Left cardiac atrium (tissue), 4 donors: ENCODE measurements at regions not wholly inside any gene's neighbourhood (a gene's known extent, or its start where the extent isn't known, plus 50 kb on each side); places are given as distances from the start of the nearest gene placed in this dataset.
A peak's percentile ranks its signal among the peaks of the same experiment; 100 is the strongest.
"Not testable (repeated sequence)": the region's sequence is repeated elsewhere in the genome, so short reads cannot be mapped to it uniquely, and the experiment has no call there.

Source experiments
- ATAC-seq, 2 donors: fragments of 200-7000 bp; cut with Tn5 transposase; one replicate each; pipeline ENCODE4 v1.9.1; 2020; ENCODE audit warnings: mild to moderate bottlenecking in 2 of 2, moderate library complexity in 2 of 2
- DNase-seq: peaks from one replicate; pipeline ENCODE4 v3.0.0-alpha.2; 2020
- intact Hi-C, 2 donors: fragments of 100-400 bp; cut with DNase I; formaldehyde crosslinking; loops; one replicate each; pipeline versions ENCODE4 v1.14.1 to v1.15.1; 2022 to 2023
- donor health status: DM: no; HTN: yes; CAD: no.
- donor health status: DM: no; HTN: yes; CAD: no; lungs with severe emphysema.
- donor health status: DM: yes; HTN: yes; CAD: no.
- donor health status: Dilated cardiomyopathy.

DNA sequence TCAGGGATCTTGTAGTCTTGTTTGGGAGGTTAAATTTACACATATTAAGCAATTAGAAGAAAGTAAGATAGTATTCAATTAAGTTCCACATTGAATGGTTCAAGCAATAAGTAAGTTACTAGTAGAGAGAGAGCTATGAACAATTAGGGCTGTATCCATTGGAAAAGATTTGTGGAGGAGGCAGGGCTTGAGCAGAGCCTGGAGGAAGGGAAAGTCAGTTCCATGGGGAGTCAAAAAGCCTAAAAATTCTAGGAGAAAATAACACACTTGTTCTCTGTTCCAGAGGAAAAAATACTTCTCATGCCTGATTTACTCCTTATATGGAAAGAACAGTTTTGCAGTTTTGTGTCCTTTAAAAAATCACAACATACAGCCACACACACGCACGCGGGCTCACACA, 730.0 kb downstream of the PRIM2 start:
- ATAC-seq, DNase-seq, intact Hi-C loops: not testable (repeated sequence)

DNA sequence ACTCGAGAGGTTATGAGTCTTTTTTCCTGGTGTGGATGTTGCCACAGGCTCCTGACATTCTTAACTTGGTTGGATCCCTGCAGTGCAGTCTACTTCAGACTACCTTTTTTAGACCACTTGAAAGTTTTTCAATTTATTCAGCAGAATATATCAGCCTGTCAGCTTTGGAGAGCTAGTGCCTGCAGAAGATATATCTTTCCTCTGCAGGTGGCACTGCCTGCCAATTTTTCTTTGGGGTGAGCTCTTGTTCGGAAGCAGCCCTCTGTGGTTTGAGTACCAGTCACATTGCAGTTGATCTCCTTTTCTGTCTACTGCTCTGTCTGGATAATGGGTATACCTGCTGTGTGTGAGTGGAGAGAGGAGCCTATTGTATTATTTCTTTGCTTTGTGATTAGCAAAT, 730.4 kb downstream of the PRIM2 start:
- DNase-seq, intact Hi-C loops: not testable (repeated sequence)
- ATAC-seq = peak in 1 of 2 donors; percentile 22

DNA sequence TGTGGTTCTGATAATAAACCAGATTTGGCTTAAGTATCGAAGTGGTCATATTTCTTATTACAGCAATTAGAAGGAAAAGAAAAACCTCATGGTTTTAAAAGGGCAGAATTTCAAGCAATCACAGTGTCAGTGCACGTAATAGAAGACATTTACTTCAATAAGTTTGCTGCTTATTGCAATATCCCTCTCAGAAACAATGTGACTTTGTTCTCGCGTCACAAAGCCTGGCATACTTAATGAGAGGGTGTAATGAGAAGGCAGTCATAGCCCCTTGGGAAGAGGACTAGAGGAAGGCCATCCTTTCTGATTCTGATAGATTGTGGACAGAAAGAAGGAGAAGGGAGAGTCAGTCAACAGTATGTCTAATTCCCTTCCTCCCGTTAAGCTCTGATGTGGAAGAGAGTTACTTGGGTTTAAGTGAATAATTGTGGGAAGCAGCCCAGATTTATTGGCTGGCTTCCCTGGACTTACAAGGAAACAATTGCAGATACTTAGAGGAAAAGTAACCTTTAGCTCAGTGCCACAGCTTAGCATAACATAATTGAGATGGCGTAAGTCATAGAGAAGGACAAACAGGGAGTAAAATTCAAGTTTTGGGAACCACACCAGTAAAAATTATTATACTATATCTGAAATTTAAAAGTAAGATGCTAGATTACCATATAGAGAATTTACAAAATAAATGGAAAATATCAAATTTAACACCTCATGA, 738.2 kb downstream of the PRIM2 start:
- peak in 1 of 2 donors; percentile 65 for ATAC-seq
- intact Hi-C loops, DNase-seq: not testable (repeated sequence)

DNA sequence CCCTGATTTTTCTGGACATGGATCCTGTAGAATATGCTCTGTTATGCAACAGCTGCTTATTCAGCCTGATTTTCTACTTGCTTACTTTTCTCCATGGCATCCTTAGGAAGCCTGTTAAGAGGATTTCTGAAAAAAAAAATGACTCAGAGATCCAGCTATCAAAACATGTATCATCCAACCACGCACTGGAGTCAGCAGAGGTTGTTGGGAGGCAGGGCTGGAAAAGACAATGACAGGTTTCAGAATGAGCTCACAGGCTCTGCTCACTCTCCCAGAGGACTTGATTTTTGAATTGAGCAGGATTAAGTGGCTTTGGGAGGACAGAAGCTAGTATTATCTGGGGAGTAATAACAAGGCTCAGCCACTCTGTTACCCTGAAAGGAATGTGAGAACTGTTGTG, 742.3 kb downstream of the PRIM2 start:
- ATAC-seq = peak in 1 of 2 donors; percentile 96
- intact Hi-C loops, DNase-seq: not testable (repeated sequence)

DNA sequence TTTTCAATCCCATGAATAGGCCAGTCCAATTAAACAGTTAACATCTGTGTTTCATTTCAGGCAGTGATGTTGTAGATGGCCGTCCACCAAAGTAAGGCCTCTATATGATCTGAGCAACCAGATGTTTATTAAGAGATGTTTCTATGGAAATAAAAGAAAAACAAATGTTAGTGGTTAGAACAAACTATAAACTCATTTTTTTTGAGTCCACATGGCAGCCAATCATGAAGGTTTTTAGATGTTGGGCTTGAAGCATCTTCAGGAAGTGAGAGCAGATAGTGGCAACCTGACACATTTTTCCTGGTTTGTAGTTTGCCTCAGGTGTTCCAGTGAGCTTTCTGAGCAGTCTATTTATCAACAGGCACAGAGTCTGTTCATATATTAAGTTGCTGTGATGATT, 746.1 kb downstream of the PRIM2 start:
- intact Hi-C loops, ATAC-seq, DNase-seq: not testable (repeated sequence)

DNA sequence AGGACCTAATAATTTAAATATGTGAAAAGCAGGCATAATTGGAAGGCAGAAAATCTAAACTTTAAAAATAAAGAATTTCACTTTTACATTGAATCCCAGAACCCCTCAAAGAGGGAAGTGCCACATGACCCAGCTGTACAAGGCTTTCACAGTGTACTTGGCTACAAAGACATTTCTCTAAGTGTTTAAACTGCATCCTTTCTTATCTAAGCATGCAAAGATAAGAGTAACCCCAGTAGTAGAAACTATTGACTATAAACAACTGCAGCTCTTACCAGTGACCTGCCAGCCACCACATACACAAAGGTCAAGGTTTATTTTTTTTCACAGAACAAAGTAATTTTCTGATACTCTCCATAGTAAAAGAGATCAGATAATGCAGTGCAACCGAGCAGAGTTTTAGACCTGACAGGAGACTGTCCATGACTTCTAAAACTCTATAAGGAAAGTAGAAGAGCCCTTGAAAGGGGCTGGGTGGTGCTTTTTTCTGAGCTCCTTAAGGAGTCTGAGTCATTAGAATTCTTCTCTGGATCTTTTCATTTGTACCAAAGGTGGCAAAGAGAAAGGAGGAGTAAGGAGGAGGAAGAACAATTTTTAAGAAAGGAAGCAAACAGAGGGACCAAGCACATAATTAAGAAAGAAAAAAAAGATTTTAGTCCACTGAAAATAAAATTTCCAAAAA, 750.6 kb downstream of the PRIM2 start:
- ATAC-seq, intact Hi-C loops, DNase-seq: not testable (repeated sequence)

DNA sequence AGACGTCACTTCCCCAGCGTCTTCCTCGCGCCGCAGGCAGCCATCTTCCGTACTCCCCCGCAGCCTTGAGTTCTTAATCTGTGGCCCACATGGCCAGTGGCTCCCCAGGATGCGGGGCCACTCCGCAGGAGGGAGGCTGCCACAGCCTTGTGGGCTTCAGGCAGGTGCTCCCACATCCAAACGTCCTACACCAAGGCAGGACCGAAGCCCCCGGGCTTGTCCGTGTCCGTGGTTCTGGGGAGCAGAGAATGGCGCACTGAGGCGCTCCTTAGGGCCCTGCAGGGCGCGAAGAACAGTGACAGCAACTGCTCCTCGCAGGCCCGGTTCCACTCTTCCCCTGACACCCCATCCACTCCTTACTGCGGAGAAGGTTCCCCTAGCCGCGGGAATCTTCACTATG, 755.8 kb downstream of the PRIM2 start:
- no peak for DNase-seq
- ATAC-seq = no peak
- intact Hi-C loops = no loop called here

DNA sequence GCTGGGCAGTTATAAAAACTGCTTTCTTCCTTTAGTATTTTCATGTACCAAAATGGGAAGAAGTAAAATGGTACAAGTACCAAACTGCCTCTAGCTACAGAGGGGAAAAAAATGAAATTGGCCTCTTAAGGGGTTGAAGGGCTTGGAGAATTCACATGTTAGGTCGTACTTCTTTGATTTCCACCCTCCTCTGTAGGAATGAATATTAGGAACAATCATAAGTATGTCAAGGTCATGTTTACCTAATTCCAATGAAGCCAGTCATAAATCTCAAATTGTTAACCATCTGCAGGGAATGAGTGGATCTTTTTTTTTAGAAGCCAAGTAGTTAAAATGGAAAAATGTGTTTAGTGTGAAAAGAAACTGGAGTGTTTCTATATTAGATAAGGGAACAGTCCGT, 772.6 kb downstream of the PRIM2 start:
- DNase-seq, ATAC-seq, intact Hi-C loops: not testable (repeated sequence)

DNA sequence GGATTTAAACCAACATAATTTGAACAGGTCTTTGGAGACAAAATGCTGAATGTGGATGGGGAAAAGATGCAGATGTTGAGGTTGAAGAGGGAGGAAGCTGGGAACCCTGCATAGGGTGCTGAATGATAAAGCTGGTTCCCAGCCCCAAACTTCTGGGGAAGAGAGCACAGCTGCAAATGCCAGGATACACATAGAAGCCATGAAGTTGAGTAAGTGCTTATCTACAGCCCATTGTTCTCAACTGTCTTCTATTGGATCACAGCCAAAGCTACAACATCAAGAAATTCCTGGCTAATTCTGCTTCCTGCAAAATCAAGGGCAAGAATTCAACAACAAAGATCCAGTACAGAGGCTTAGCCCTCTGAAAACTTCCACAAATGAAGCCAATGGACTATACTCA, 779.8 kb downstream of the PRIM2 start:
- intact Hi-C loops, DNase-seq, ATAC-seq: not testable (repeated sequence)

DNA sequence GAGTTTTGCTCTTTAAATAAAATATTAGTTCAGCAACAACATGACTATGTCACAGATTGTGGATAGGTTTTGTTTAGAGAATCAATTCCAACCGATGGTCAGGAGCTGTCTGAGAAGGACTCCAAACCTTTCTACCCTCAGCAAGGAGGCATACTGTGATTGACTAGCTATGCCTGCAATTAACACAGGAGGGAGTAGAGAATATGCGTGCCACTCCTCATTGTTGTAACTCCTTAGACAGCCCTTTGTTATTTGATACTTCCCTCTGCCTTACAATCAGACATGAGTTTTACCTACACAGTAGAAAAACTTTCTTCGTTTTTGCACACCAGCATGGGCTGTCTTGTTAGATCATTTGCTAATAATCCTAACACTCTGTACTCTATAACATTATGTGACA, 796.5 kb downstream of the PRIM2 start:
- intact Hi-C loops = no loop called here
- DNase-seq (no peak), ATAC-seq (no peak)

DNA sequence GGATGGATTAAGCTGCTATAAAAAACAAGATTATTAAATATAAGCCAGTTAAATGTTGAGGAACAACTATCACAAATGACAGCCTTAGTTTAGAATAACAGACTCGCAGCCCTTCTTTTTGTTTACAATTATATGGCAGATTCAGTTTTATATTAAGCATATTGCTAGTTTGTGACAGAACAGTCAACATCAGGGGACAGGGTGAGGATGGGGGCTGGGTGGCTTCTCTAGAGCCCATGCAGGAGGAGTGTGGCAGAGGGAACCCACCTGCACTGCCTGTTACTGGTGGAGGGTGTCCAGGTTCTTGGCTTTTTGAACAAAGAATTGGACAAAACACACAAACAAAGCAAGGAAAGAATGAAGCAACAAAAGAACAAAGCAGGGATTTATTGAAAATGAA, 799.7 kb downstream of the PRIM2 start:
- DNase-seq, ATAC-seq, intact Hi-C loops: not testable (repeated sequence)

DNA sequence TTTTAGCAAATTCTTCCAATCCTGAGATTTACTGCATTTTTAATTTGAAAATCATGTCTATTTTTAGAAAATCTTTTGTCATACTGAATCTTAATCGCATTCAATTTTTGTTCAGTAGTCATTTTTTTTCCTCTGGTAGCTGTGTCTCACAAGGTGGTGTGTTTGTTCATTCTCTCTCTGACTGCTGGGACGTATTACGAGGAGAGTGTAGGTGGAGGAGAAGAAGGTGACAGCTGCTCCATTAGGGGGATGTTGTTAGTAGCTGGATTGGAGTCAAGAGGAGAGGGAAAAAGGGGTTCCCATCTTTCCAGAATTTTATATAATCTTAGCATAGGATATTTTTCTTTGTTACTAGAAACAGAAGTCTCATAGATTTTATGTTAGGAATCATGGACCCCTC, 804.2 kb downstream of the PRIM2 start:
- intact Hi-C loops, DNase-seq, ATAC-seq: not testable (repeated sequence)

DNA sequence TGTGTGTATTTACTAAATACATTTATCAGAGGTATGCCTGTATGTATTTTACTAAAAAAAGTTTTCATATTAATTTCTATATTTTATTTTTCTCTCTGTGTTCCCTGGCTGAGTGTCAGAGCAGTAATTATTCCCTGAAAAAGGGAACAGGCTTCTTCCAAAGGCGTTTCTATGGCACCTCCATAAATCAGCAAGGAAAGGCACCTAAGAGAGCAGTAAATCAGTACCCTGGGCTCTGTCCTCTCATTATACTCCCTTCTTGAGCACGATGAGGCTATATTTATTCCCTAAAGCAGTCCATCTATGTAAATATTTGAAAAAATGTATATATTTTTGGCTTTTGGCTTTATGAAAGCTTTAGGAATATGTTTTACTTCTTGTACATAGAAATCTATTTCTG, 806.3 kb downstream of the PRIM2 start:
- DNase-seq, intact Hi-C loops, ATAC-seq: not testable (repeated sequence)

DNA sequence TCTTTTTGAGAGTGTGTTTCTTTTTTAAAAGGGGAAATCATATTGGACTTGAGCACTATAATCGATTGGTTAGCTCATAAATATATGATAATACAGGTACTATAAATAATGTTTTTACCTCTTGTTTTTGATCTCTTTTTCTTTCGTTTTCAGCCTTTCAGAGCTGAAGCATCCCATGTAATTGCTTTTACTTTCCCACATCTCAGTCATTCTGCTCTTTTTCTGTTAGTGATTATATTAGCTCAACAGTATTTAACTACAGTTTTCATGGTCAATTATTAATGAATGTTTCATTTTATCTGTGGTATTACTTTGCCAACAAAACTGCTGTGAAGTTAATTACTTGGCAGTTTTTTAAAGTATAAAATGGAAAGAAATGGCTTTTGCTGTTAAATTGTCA, 811.1 kb downstream of the PRIM2 start:
- DNase-seq, intact Hi-C loops, ATAC-seq: not testable (repeated sequence)

DNA sequence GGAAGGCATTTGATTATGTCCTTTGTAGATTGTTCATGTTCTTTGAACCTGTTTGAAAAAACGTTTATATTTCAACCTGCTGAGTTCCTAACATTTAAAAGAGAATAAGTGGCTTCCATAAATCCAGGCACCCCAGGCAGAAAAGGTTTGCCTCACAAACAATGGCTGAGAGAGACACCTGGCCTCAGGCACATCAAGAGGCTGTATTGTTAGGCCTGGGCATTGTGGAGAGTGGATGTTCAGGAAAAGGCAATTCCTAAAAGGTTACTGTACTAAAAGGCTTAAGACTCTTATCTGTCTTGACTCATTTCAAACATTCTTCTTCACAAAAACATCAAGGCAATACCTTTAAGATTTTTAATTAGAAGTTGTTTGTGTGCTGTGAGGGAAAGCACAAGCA, 811.7 kb downstream of the PRIM2 start:
- DNase-seq, ATAC-seq, intact Hi-C loops: not testable (repeated sequence)

DNA sequence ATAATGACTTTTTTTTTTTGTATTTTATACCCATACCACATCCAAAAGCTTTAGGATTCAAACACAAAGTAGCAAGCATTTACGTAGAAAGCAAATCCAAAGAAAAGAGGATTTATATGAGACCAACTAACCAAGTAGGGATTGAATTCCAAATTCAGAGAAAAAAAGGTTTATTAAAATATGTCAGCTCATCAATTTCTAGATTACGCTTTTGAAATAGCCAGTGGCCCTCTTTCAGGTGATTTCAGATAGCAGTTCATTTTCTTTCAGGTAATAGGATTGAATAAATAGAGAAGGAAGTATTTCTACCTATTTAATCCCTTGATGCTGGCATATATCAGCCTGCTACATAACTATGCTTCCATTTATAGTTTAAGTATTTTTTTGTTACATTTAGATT, 822.3 kb downstream of the PRIM2 start:
- ATAC-seq, DNase-seq, intact Hi-C loops: not testable (repeated sequence)

DNA sequence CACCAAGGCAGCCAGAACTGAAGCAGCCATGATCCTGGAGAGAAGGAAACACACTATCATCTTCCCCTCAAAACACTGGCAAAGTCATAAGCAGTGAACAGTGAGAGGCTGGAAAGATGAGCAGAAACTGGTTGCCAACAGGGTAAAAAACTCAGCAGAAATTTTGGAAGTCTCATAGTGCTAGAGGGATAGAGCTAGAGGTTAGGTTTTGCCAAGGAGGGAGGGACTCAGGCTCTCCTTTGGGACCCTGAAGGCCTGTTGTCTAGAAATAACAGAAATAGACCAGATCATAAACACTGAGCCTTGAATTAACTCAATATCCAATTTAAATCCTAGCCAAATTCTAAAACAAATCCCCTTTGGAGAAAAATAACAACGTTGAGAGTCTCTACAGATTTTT, 853.6 kb downstream of the PRIM2 start:
- intact Hi-C loops, DNase-seq: not testable (repeated sequence)
- ATAC-seq = peak in 1 of 2 donors; percentile 27

DNA sequence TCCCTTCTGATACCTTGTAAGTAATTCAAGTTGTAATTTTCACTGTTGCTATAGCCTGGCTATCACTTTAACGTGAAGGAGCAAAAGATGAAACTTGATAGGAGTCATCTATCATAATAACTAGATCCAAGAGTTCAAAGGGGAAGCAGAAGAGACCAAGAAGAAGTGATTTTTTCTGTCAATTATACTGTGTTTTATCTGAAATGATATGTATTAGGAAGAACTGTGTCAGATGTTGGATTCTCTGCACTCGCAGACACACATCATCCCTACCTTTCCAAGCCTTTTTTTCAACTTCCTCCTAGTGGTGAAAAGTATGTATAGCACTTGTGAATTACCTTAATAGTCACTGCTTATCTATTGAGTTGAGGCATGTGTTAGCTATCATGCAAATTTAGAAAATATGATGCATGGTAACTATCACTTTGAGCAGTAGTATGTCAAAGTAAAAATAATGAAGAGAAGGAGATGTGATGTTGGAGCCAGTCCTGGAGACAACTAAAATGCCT, 864.2 kb downstream of the PRIM2 start:
- ATAC-seq, intact Hi-C loops, DNase-seq: not testable (repeated sequence)

DNA sequence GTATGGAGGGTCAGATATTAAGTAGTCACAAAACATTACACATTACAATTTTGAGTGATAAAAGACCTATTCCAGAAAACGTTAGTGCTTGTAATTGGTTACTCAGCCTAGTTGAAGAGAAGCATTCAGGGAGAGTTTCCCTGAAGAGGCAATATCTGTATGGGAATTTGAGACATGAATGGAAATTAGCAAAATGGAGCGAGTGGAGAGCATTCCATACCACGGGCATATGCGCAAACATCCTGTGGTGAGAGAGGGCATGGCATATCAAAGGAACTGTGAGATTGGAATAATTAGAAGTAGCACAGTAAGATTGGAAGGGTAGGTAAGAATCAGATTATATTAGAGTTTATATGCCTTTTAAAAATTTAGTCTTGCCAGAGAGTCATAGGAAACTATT, 867.9 kb downstream of the PRIM2 start:
- intact Hi-C loops, ATAC-seq, DNase-seq: not testable (repeated sequence)

DNA sequence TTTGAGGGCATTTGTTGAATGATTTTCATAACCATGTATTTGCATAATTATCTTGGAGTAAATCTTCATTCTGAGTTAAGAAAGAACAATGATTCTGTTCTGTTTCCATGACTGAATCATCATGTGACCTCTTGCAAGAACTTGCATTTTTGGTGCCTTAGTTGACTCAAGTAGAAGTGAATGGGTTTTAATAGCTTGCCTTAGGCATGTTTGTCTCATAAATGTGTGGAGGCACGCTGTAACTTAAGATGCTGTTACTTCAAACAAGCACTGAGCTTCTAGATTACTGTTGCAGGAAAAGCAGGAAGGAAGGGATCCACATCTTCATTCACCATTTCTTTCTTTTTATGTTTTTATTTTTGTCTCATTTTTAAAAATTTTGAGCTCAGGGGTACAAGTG, 875.8 kb downstream of the PRIM2 start:
- ATAC-seq, DNase-seq, intact Hi-C loops: not testable (repeated sequence)
